H1 (cell line): ENCODE measurements at regions not wholly inside any gene's neighbourhood (a gene's known extent, or its start where the extent isn't known, plus 50 kb on each side); places are given as distances from the start of the nearest gene placed in this dataset.

Source experiments
- CTCF ChIA-PET: fragments of 300-600 bp; sonication (Branson Sonifier 250); formaldehyde crosslinking; loops from one replicate; lab custom pipeline; 2021; ENCODE audit not compliant: partially characterized antibody; lab: Charles Lee
- POLR2A ChIA-PET: fragments of 300-600 bp; sonication (Branson Sonifier 250); formaldehyde crosslinking; loops from one replicate; lab custom pipeline; 2021; ENCODE audit warnings: inconsistent platforms; ENCODE audit not compliant: partially characterized antibody; lab: Charles Lee
- DNase-seq, 2 experiments: peaks; one replicate each; pipeline versions ENCODE4 v3.0.0 to v3.0.0-alpha.2; 2010 to 2022; ENCODE audit warnings: low spot score in 2 of 2, low read depth in 1 of 2, mixed read lengths in 1 of 2
- FAIRE-seq: peaks from 2 replicates; lab custom pipeline; 2011; peaks lifted over from hg19 to GRCh38; lab: Jason Lieb, UNC
- H2AFZ ChIP-seq: 2 replicates; pipeline ENCODE4 v1.8.1; 2012; ENCODE audit warnings: low read length, inconsistent platforms
- H2AK5ac ChIP-seq: 2 replicates; pipeline ENCODE4 v1.6.1; 2013; ENCODE audit warnings: low read depth, low read length
- H2BK120ac ChIP-seq: replicated peaks from 2 replicates; pipeline ENCODE3; 2013; ENCODE audit warnings: low read depth, low read length, inconsistent platforms
- H2BK12ac ChIP-seq: 2 replicates; pipeline ENCODE4 v1.6.1; 2013; ENCODE audit warnings: low read depth, low read length
- H2BK15ac ChIP-seq: 2 replicates; pipeline ENCODE4 v1.6.1; 2013; ENCODE audit warnings: low read length
- H2BK20ac ChIP-seq: 2 replicates; pipeline ENCODE4 v1.6.1; 2013; ENCODE audit warnings: low read length
- H2BK5ac ChIP-seq: 2 replicates; pipeline ENCODE4 v1.6.1; 2013; ENCODE audit warnings: low read depth, low read length
- H3K14ac ChIP-seq: 2 replicates; pipeline ENCODE4 v1.6.1; 2013; ENCODE audit warnings: inconsistent platforms; ENCODE audit not compliant: insufficient read length
- H3K18ac ChIP-seq: 2 replicates; pipeline ENCODE4 v1.6.1; 2013; ENCODE audit warnings: low read length; ENCODE audit errors: extremely low read depth
- H3K23ac ChIP-seq: 2 replicates; pipeline ENCODE4 v1.6.1; 2013; ENCODE audit warnings: inconsistent platforms; ENCODE audit not compliant: insufficient read length
- H3K23me2 ChIP-seq: 2 replicates; pipeline ENCODE4 v1.6.1; 2013; ENCODE audit warnings: low read depth, low read length
- H3K27ac ChIP-seq: 2 replicates; pipeline ENCODE4 v1.6.1; 2011; ENCODE audit warnings: low read depth, low read length, inconsistent platforms
- H3K27me3 ChIP-seq, 4 experiments: replicated peaks in 1 of 4; 1 replicate in 1 of 4; 2 replicates in 3 of 4; pipeline versions ENCODE4 v1.6.1 to v1.8.1; 2011 to 2013; ENCODE audit warnings: low read length in 3 of 4, mild to moderate bottlenecking in 3 of 4, inconsistent platforms in 2 of 4, mixed read lengths in 2 of 4, moderate library complexity in 1 of 4; ENCODE audit not compliant: control insufficient read depth in 3 of 4, insufficient read depth in 3 of 4; ENCODE audit errors: extremely low read depth in 1 of 4
- H3K36me3 ChIP-seq, 4 experiments: 2 replicates each; pipeline versions ENCODE4 v1.6.1 to v1.8.1; 2011 to 2013; ENCODE audit warnings: mild to moderate bottlenecking in 4 of 4, low read length in 3 of 4, moderate library complexity in 2 of 4, control low read depth in 1 of 4, inconsistent platforms in 1 of 4; ENCODE audit not compliant: insufficient read depth in 4 of 4, control insufficient read depth in 2 of 4
- H3K4ac ChIP-seq: replicated peaks from 2 replicates; pipeline ENCODE3; 2013; ENCODE audit warnings: low read length, low read depth, mixed read lengths, inconsistent platforms; ENCODE audit not compliant: insufficient read length
- H3K4me1 ChIP-seq, 4 experiments: replicated peaks in 1 of 4; 1 replicate in 1 of 4; 2 replicates in 3 of 4; pipeline versions ENCODE4 v1.6.1 to v1.8.1; 2011 to 2013; ENCODE audit warnings: low read length in 3 of 4, inconsistent platforms in 2 of 4, mixed read lengths in 1 of 4; ENCODE audit not compliant: insufficient read depth in 4 of 4, control insufficient read depth in 3 of 4
- H3K4me2 ChIP-seq, 2 experiments: 2 replicates each; pipeline versions ENCODE4 v1.6.1 to v1.8.1; 2011 to 2013; ENCODE audit warnings: low read depth in 2 of 2, low read length in 2 of 2, control low read depth in 1 of 2, inconsistent platforms in 1 of 2, mild to moderate bottlenecking in 1 of 2; ENCODE audit not compliant: insufficient read depth in 1 of 2
- H3K4me3 ChIP-seq, 4 experiments: fragments of 200-600, 300-600 bp in 1 of 4; sonication (generic), shearing (Covaris generic), sonication (Bioruptor Twin) in 1 of 4; 2 replicates each; pipeline versions ENCODE4 v1.5.1 to v1.8.1; 2011 to 2016; ENCODE audit warnings: low read length in 4 of 4, low read depth in 3 of 4, control low read depth in 2 of 4, inconsistent platforms in 2 of 4, mild to moderate bottlenecking in 2 of 4, mixed read lengths in 1 of 4, moderate library complexity in 1 of 4; ENCODE audit not compliant: insufficient read depth in 2 of 4; ENCODE audit errors: extremely low read depth in 1 of 4
- H3K56ac ChIP-seq: replicated peaks from 2 replicates; pipeline ENCODE3; 2013; ENCODE audit warnings: low read depth, mild to moderate bottlenecking, mixed read lengths, low read length, inconsistent platforms; ENCODE audit not compliant: insufficient read length
- H3K79me1 ChIP-seq: 2 replicates; pipeline ENCODE4 v1.6.1; 2013; ENCODE audit warnings: low read depth, low read length, control low read depth
- H3K79me2 ChIP-seq, 2 experiments: 2 replicates each; pipeline versions ENCODE4 v1.6.1 to v1.8.1; 2012 to 2013; ENCODE audit warnings: low read length in 2 of 2, mild to moderate bottlenecking in 2 of 2, inconsistent platforms in 1 of 2; ENCODE audit not compliant: insufficient read depth in 2 of 2, control insufficient read depth in 1 of 2
- H3K9ac ChIP-seq, 4 experiments: replicated peaks in 1 of 4; 1 replicate in 1 of 4; 2 replicates in 3 of 4; pipeline versions ENCODE4 v1.6.1 to v1.8.1; 2011 to 2013; ENCODE audit warnings: low read depth in 3 of 4, low read length in 3 of 4, control low read depth in 2 of 4, mild to moderate bottlenecking in 2 of 4, moderate library complexity in 2 of 4, inconsistent platforms in 1 of 4; ENCODE audit errors: extremely low read depth in 1 of 4
- H3K9me3 ChIP-seq, 2 experiments: 2 replicates each; pipeline versions ENCODE4 v1.6.1 to v1.8.1; 2012 to 2013; ENCODE audit warnings: mild to moderate bottlenecking in 2 of 2, moderate library complexity in 2 of 2, control low read depth in 1 of 2, inconsistent platforms in 1 of 2, low read depth in 1 of 2, low read length in 1 of 2, mixed read lengths in 1 of 2; ENCODE audit not compliant: insufficient read depth in 2 of 2
- H4K20me1 ChIP-seq, 2 experiments: replicated peaks in 1 of 2; 2 replicates each; pipeline versions ENCODE3 to v1.8.1; 2011 to 2013; ENCODE audit warnings: inconsistent platforms in 2 of 2, low read length in 2 of 2, mild to moderate bottlenecking in 1 of 2; ENCODE audit not compliant: insufficient read depth in 2 of 2, control insufficient read depth in 1 of 2
- H4K5ac ChIP-seq: 2 replicates; pipeline ENCODE4 v1.6.1; 2013; ENCODE audit warnings: low read length, low read depth, mixed read lengths, inconsistent platforms; ENCODE audit not compliant: insufficient read length
- H4K8ac ChIP-seq: 2 replicates; pipeline ENCODE4 v1.8.0; 2013; ENCODE audit warnings: mild to moderate bottlenecking, moderate library complexity, low read length, inconsistent platforms; ENCODE audit not compliant: insufficient read depth; ENCODE audit errors: extremely low read depth
- H4K91ac ChIP-seq: replicated peaks from 2 replicates; pipeline ENCODE3; 2013; ENCODE audit warnings: low read length, mixed read lengths, inconsistent platforms; ENCODE audit not compliant: insufficient read length
- SIX5 ChIP-seq: IDR thresholded peaks from 2 replicates; pipeline ENCODE4 v1.6.1; 2011; ENCODE audit warnings: mild to moderate bottlenecking, low read depth, low read length
- WGBS, 2 experiments: shearing (Covaris generic) in 1 of 2; methylation state at CpG; one replicate each; pipeline versions ENCODE4 v1.1.6 to v1.1.7; 2013 to 2015; ENCODE audit warnings: low lambda C conversion rate in 2 of 2, mixed read lengths in 2 of 2, inconsistent platforms in 1 of 2, low coverage in 1 of 2, missing lambda C conversion rate in 1 of 2; ENCODE audit not compliant: insufficient replicate concordance in 2 of 2, insufficient coverage in 1 of 2, insufficient read length in 1 of 2; ENCODE audit errors: extremely low coverage in 1 of 2, missing lambda C conversion rate in 1 of 2; 5-methylcytosine and 5-hydroxymethylcytosine counted together

GRCh38 chr9:108639091-108639490 lies 216.7 kb downstream of the ACTL7B start:
- Histone ChIP-seq H3K14ac (no peak overlapping the region), H3K36me3 (no peaks in the 10 kb centered on the region), H3K4me1 (peaks cover 0 to 6% (median 0%) of the 10 kb centered on the region in 4 experiments; a peak in 1 of 7 replicates), H3K4me2 (no peak overlapping the region), H3K79me2 (no peaks in the 10 kb centered on the region), H3K23ac (no peak overlapping the region), H2BK12ac (no peak overlapping the region), H2BK20ac (no peak overlapping the region), H2AK5ac (no peak overlapping the region), H3K9ac (no peak overlapping the region), H3K4me3 (no peak overlapping the region), H3K9me3 (no peaks in the 10 kb centered on the region), H4K91ac (no peak overlapping the region), H3K27me3 (no peaks in the 10 kb centered on the region), H3K23me2 (no peaks in the 10 kb centered on the region), H2BK120ac (no peak overlapping the region), H2BK15ac (no peak overlapping the region), H3K56ac (no peak overlapping the region), H4K20me1 (no peaks in the 10 kb centered on the region), H2AFZ (no peak overlapping the region), H2BK5ac (no peak overlapping the region), H3K27ac (no peak overlapping the region), H4K5ac (no peak overlapping the region), H3K4ac (no peak overlapping the region), H3K18ac (no peak overlapping the region), H4K8ac (no peak overlapping the region), H3K79me1 (no peaks in the 10 kb centered on the region)
- DNase-seq: no peak
- no peak for FAIRE-seq
- ChIA-PET CTCF (interaction anchor here (0.7 to 1.5 kb wide), 4 partner anchors 9 to 161 kb away, joined by 3 to 5 read pairs (median 4); no protein-coding TSS in a partner anchor), POLR2A (no interaction called here)
- WGBS, 2 experiments: 91% methylated on average over 5 of the region's 5 CpGs; no CpG with 5 or more reads in 1 of the 2 experiments
- no peak for TF ChIP-seq SIX5
